Vagina (tissue), 2 donors: ENCODE measurements at regions not wholly inside any gene's neighbourhood (a gene's known extent, or its start where the extent isn't known, plus 50 kb on each side); places are given as distances from the start of the nearest gene placed in this dataset.

ENCODE experiments used
- DNase-seq, 2 donors: peaks; one replicate each; pipeline ENCODE4 v3.0.0-alpha.2; 2017; ENCODE audit errors: extremely low spot score in 2 of 2
- H3K27ac ChIP-seq: fragments of 200-600 bp; sonication (generic); one replicate; pipeline ENCODE4 v1.5.1; 2019
- H3K27me3 ChIP-seq: fragments of 200-600 bp; sonication (generic); one replicate; pipeline ENCODE4 v1.5.1; 2019
- H3K36me3 ChIP-seq, 2 donors: fragments of 200-600 bp; sonication (generic); one replicate each; pipeline ENCODE4 v1.5.1; 2017 to 2019
- H3K4me1 ChIP-seq: fragments of 200-600 bp; sonication (generic); one replicate; pipeline ENCODE4 v1.5.1; 2019
- H3K4me3 ChIP-seq, 2 donors: fragments of 200-600 bp; sonication (generic); 1 replicate in 1 of 2; 2 replicates in 1 of 2; pipeline ENCODE4 v1.5.1; 2016 to 2019
- H3K9me3 ChIP-seq: fragments of 200-600 bp; sonication (generic); one replicate; pipeline ENCODE4 v1.5.1; 2019
- POLR2A ChIP-seq, 2 donors: fragments of 450-650 bp; IDR thresholded peaks; one replicate each; pipeline ENCODE4 v1.6.1; 2017; ENCODE audit warnings: antibody characterized with exemption in 2 of 2, mild to moderate bottlenecking in 2 of 2, moderate library complexity in 2 of 2
- POLR2AphosphoS5 ChIP-seq, 2 donors: sonication (generic); formaldehyde crosslinking; IDR thresholded peaks; one replicate each; pipeline ENCODE4 v1.9.0; 2017; ENCODE audit warnings: antibody characterized with exemption in 2 of 2, mild to moderate bottlenecking in 2 of 2, low read depth in 1 of 2; ENCODE audit not compliant: insufficient read depth in 1 of 2
- intact Hi-C: fragments of 100-400 bp; cut with DNase I; formaldehyde crosslinking; loops from one replicate; pipeline ENCODE4 v1.15.1; 2023
- TF ChIP-seq, protein P1 (sequence below), 3 experiments: fragments of 450-650 bp in 2 of 3; fragments of 200-600 bp in 1 of 3; sonication (generic) in 1 of 3; IDR thresholded peaks; one replicate each; pipeline ENCODE4 v1.5.1; 2017 to 2019; ENCODE audit warnings: antibody characterized with exemption in 3 of 3, mild to moderate bottlenecking in 2 of 3, moderate library complexity in 2 of 3

DNA sequence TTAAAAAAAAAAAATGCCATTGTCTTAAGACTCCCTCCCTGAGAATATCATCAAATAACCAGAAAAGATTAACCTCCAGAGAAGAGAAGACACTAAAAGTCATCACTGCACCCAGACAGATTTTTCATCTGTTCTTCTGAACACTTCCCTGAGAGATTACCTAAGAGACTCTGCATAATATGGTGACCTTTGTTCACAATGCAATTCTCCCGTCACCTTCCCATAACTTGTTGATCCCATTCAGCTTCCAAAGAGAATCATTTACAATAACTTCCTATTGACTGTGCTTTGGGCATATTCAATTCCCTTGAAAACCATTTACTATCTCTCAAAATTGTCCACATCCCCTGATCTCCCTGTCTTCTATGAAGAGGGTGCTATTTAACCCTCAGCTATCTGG lies 85.1 kb upstream of the SMAD1 start:
- intact Hi-C loops = no loop called here

DNA sequence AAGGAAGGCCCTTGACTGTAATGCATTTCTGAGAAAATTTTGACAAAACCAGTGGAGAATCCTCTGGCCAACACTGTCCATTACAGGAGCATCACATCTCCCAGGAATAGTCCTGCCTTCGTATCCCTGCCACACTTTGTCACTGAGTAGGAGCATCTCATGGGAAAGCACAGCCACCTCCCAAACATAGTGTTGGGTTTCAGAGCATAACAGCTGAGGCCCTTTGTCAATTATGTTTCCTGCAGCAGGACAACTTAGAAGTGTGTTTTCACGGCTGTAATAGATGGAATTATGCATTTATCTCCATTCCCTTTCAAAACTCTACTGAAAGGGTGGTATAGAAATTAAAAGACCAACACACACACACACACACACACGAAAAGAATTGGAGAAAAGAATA lies 91.1 kb upstream of the SMAD1 start:
- no peak overlapping the region for H3K27ac ChIP-seq
- TF ChIP-seq POLR2A (IDR thresholded peaks at IDR 0.05) (no peak), POLR2AphosphoS5 (IDR thresholded peaks at IDR 0.05; ENCODE audit: insufficient read depth in 1 of 2, low read depth in 1 of 2) (no peak)
- TF ChIP-seq, protein P1, sequence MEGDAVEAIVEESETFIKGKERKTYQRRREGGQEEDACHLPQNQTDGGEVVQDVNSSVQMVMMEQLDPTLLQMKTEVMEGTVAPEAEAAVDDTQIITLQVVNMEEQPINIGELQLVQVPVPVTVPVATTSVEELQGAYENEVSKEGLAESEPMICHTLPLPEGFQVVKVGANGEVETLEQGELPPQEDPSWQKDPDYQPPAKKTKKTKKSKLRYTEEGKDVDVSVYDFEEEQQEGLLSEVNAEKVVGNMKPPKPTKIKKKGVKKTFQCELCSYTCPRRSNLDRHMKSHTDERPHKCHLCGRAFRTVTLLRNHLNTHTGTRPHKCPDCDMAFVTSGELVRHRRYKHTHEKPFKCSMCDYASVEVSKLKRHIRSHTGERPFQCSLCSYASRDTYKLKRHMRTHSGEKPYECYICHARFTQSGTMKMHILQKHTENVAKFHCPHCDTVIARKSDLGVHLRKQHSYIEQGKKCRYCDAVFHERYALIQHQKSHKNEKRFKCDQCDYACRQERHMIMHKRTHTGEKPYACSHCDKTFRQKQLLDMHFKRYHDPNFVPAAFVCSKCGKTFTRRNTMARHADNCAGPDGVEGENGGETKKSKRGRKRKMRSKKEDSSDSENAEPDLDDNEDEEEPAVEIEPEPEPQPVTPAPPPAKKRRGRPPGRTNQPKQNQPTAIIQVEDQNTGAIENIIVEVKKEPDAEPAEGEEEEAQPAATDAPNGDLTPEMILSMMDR (IDR thresholded peaks at IDR 0.05) = no peak
- no peak overlapping the region for H3K4me3 ChIP-seq
- no peaks in the 10 kb centered on the region for H3K36me3 ChIP-seq
- intact Hi-C loops = no loop called here
- no peaks in the 10 kb centered on the region for H3K4me1 ChIP-seq
- no peaks in the 10 kb centered on the region for H3K27me3 ChIP-seq
- no peaks in the 10 kb centered on the region for H3K9me3 ChIP-seq
- no peak for DNase-seq

More for the DNA sequence above, 85.1 kb upstream of the SMAD1 start:
- no peak for DNase-seq
- H3K9me3 ChIP-seq = no peaks in the 10 kb centered on the region
- TF ChIP-seq POLR2A (IDR thresholded peaks at IDR 0.05) = no peak
- TF ChIP-seq, protein P1 (IDR thresholded peaks at IDR 0.05) = no peak
- TF ChIP-seq POLR2AphosphoS5 (IDR thresholded peaks at IDR 0.05; ENCODE audit: insufficient read depth in 1 of 2, low read depth in 1 of 2) = no peak
- H3K4me3 ChIP-seq = no peak overlapping the region
- H3K36me3 ChIP-seq = no peaks in the 10 kb centered on the region
- H3K27me3 ChIP-seq = no peaks in the 10 kb centered on the region
- no peak overlapping the region for H3K27ac ChIP-seq
- no peaks in the 10 kb centered on the region for H3K4me1 ChIP-seq

DNA sequence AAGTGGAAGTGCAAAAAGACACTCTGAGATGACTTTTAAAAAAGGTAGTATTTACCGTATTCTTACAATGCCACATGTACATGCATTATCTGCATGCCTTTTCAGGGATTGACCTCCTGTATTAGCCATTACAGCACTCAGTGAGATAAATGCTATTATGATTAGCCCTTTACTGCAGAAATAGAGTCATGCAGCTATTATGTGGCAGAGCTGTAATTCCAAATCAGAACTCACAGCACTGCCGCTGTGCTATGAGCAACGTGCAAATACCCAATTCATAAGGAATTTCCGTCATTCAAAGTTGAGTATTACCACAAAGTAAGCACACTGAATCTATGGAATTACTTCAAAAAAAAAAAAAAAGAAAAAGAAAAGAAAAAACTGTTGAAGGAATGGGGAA lies 92.1 kb upstream of the SMAD1 start:
- H3K9me3 ChIP-seq = no peaks in the 10 kb centered on the region
- no peak overlapping the region for H3K27ac ChIP-seq

DNA sequence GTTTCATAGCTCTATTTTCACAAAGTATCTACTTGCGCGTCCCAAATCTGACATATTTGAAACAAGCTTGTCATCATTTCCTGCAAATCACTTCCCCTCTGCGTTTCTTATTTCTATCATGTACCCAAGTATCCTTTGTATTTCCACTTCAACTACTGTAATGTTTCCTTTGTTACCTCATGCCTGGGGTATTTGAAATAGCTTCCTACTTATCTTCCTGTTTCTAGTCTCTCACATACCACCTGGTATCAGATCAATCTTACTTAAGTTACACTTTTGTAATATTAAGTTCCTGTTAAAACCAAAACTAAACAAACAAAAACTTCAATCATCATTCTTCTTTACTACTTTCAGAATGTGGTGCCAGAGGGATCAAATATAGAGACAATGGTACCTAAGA lies 93.6 kb upstream of the SMAD1 start:
- DNase-seq = no peak
- TF ChIP-seq POLR2A (IDR thresholded peaks at IDR 0.05) (no peak), POLR2AphosphoS5 (IDR thresholded peaks at IDR 0.05; ENCODE audit: insufficient read depth in 1 of 2, low read depth in 1 of 2) (no peak)
- TF ChIP-seq, protein P1 (IDR thresholded peaks at IDR 0.05) = no peak
- no peaks in the 10 kb centered on the region for H3K9me3 ChIP-seq
- H3K4me1 ChIP-seq = no peaks in the 10 kb centered on the region
- H3K36me3 ChIP-seq = no peaks in the 10 kb centered on the region
- no peak overlapping the region for H3K4me3 ChIP-seq
- no peaks in the 10 kb centered on the region for H3K27me3 ChIP-seq
- intact Hi-C loops = no loop called here
- no peak overlapping the region for H3K27ac ChIP-seq

More for the DNA sequence above, 92.1 kb upstream of the SMAD1 start:
- H3K4me1 ChIP-seq = no peaks in the 10 kb centered on the region
- TF ChIP-seq POLR2AphosphoS5 (IDR thresholded peaks at IDR 0.05; ENCODE audit: insufficient read depth in 1 of 2, low read depth in 1 of 2) (no peak), POLR2A (IDR thresholded peaks at IDR 0.05) (no peak)
- TF ChIP-seq, protein P1 (IDR thresholded peaks at IDR 0.05) = no peak
- H3K36me3 ChIP-seq = no peaks in the 10 kb centered on the region
- DNase-seq = no peak
- intact Hi-C loops = no loop called here
- H3K4me3 ChIP-seq = no peak overlapping the region
- no peaks in the 10 kb centered on the region for H3K27me3 ChIP-seq

DNA sequence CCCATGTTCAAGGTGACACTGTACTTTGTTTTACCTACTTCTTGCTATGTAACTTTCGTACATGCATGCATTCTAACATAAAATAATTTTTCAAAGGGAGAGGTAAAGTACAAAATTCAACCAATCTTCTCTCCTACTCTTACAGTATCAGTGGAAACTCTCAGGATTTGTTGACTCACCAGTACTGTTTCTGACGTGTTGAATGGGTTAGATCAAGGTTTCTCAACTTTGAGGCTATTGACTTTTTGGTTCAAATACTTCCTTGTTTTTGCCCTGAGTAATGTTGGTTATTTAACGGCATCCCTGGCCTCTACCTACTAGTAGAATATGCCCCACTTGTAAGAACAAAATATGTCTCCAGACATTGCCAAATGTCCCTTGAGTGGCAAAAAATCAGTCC lies 94.6 kb upstream of the SMAD1 start:
- H3K27ac ChIP-seq = no peak overlapping the region
- no peaks in the 10 kb centered on the region for H3K9me3 ChIP-seq
- no peaks in the 10 kb centered on the region for H3K27me3 ChIP-seq
- no peak overlapping the region for H3K4me3 ChIP-seq
- intact Hi-C loops = no loop called here
- no peaks in the 10 kb centered on the region for H3K4me1 ChIP-seq
- DNase-seq = no peak
- no peaks in the 10 kb centered on the region for H3K36me3 ChIP-seq
- TF ChIP-seq POLR2AphosphoS5 (IDR thresholded peaks at IDR 0.05; ENCODE audit: insufficient read depth in 1 of 2, low read depth in 1 of 2) (no peak), POLR2A (IDR thresholded peaks at IDR 0.05) (no peak)
- TF ChIP-seq, protein P1 (IDR thresholded peaks at IDR 0.05) = no peak
